Gastrocnemius medialis (tissue), 4 donors: ENCODE measurements at regions not wholly inside any gene's neighbourhood (a gene's known extent, or its start where the extent isn't known, plus 50 kb on each side); places are given as distances from the start of the nearest gene placed in this dataset.

ENCODE experiments used
- ATAC-seq, 2 donors: fragments of 150-250 bp; one replicate each; pipeline ENCODE4 v1.9.1; 2016
- DNase-seq, 2 donors: peaks; one replicate each; pipeline ENCODE4 v3.0.0-alpha.2; 2019
- H3K27ac ChIP-seq, 4 donors: fragments of 200-600 bp; sonication (generic); 1 replicate in 1 of 4; 2 replicates in 3 of 4; pipeline ENCODE4 v1.5.1; 2016 to 2018; ENCODE audit warnings: mild to moderate bottlenecking in 2 of 4, moderate library complexity in 1 of 4
- H3K27me3 ChIP-seq, 3 donors: fragments of 200-600 bp; sonication (generic) in 2 of 3; 1 replicate in 1 of 3; 2 replicates in 2 of 3; pipeline versions ENCODE4 v1.5.1 to v1.6.0; 2016 to 2019; ENCODE audit warnings: mild to moderate bottlenecking in 1 of 3, moderate library complexity in 1 of 3
- H3K36me3 ChIP-seq, 2 donors: fragments of 200-600 bp; sonication (generic) in 1 of 2; one replicate each; pipeline ENCODE4 v1.5.1; 2017 to 2018
- H3K4me1 ChIP-seq, 2 donors: fragments of 200-600 bp; sonication (generic) in 1 of 2; one replicate each; pipeline ENCODE4 v1.5.1; 2016 to 2017; ENCODE audit warnings: mild to moderate bottlenecking in 2 of 2
- H3K4me3 ChIP-seq, 4 donors: fragments of 200-600 bp; sonication (generic) in 3 of 4; 1 replicate in 1 of 4; 2 replicates in 3 of 4; pipeline ENCODE4 v1.5.1; 2016 to 2019; ENCODE audit warnings: mild to moderate bottlenecking in 2 of 4
- H3K9me3 ChIP-seq, 3 donors: fragments of 200-600 bp; sonication (generic) in 2 of 3; 1 replicate in 1 of 3; 2 replicates in 2 of 3; pipeline ENCODE4 v1.5.1; 2016 to 2019
- CTCF ChIP-seq, 5 experiments: fragments of 450-650 bp in 3 of 5; fragments of 200-600 bp in 2 of 5; sonication (generic) in 2 of 5; IDR thresholded peaks in 4 of 5; conservative IDR thresholded peaks in 1 of 5; 1 replicate in 4 of 5; 2 replicates in 1 of 5; pipeline ENCODE4 v1.5.1; 2016 to 2019; ENCODE audit warnings: antibody characterized with exemption in 5 of 5, mild to moderate bottlenecking in 3 of 5, moderate library complexity in 3 of 5
- POLR2A ChIP-seq, 2 donors: fragments of 450-650 bp; IDR thresholded peaks; one replicate each; pipeline ENCODE4 v1.6.1; 2017; ENCODE audit warnings: antibody characterized with exemption in 2 of 2, mild to moderate bottlenecking in 2 of 2, moderate library complexity in 2 of 2
- in situ Hi-C, 4 donors: fragments of 200-750 bp; cut with MboI; loops; one replicate each; pipeline versions ENCODE4 v1.15.0 to v1.8.0; 2017; ENCODE audit warnings: low sequenced_read_pairs in 4 of 4
- intact Hi-C: fragments of 100-400 bp; cut with DNase I; formaldehyde crosslinking; loops from one replicate; pipeline ENCODE4 v1.15.1; 2023; ENCODE audit warnings: low total_unique reads

- TF ChIP-seq CTCF (IDR thresholded peaks at IDR 0.05 in 4 of 5, conservative IDR thresholded peaks at IDR 0.05 in 1 of 5) (no peak), POLR2A (IDR thresholded peaks at IDR 0.05) (no peak)
- in situ Hi-C loops (no loop called here), intact Hi-C loops (no loop called here)
- DNase-seq (no peak), ATAC-seq (no peak)
- no peaks in the 10 kb centered on the region for H3K4me1 ChIP-seq
- no peak overlapping the region for H3K27ac ChIP-seq
- H3K9me3 ChIP-seq, result no peaks in the 10 kb centered on the region
- no peaks in the 10 kb centered on the region for H3K36me3 ChIP-seq
- no peaks in the 10 kb centered on the region for H3K27me3 ChIP-seq
- H3K4me3 ChIP-seq, result no peak overlapping the region
Measured at GRCh38 chr2:122194546-122194945, 439.1 kb downstream of the TSN start.

GRCh38 chr2:122203523-122203922 lies 448.1 kb downstream of the TSN start:
- H3K27ac ChIP-seq, result no peak overlapping the region
- ATAC-seq (no peak), DNase-seq (no peak)
- no peaks in the 10 kb centered on the region for H3K36me3 ChIP-seq
- no peaks in the 10 kb centered on the region for H3K9me3 ChIP-seq
- in situ Hi-C loops (no loop called here), intact Hi-C loops (no loop called here)
- no peaks in the 10 kb centered on the region for H3K27me3 ChIP-seq
- H3K4me3 ChIP-seq, result no peak overlapping the region
- H3K4me1 ChIP-seq, result no peaks in the 10 kb centered on the region
- TF ChIP-seq POLR2A (IDR thresholded peaks at IDR 0.05), result no peak
- TF ChIP-seq CTCF (IDR thresholded peaks at IDR 0.05 in 4 of 5, conservative IDR thresholded peaks at IDR 0.05 in 1 of 5), result no peak

- in situ Hi-C loops (no loop called here), intact Hi-C loops (no loop called here)
- Histone ChIP-seq H3K4me3 (no peak overlapping the region), H3K27ac (no peak overlapping the region), H3K36me3 (no peaks in the 10 kb centered on the region), H3K4me1 (no peaks in the 10 kb centered on the region), H3K27me3 (no peaks in the 10 kb centered on the region), H3K9me3 (no peaks in the 10 kb centered on the region)
- DNase-seq, result no peak
- no peak for TF ChIP-seq CTCF (IDR thresholded peaks at IDR 0.05 in 4 of 5, conservative IDR thresholded peaks at IDR 0.05 in 1 of 5)
- TF ChIP-seq POLR2A (IDR thresholded peaks at IDR 0.05), result no peak
- no peak for ATAC-seq
Measured at GRCh38 chr2:122205641-122206040, 450.2 kb downstream of the TSN start.

GRCh38 chr2:122206101-122206500 lies 450.6 kb downstream of the TSN start:
- DNase-seq, result no peak
- Histone ChIP-seq H3K27ac (no peak overlapping the region), H3K9me3 (no peaks in the 10 kb centered on the region), H3K4me1 (no peaks in the 10 kb centered on the region), H3K27me3 (no peaks in the 10 kb centered on the region), H3K4me3 (no peak overlapping the region), H3K36me3 (no peaks in the 10 kb centered on the region)
- no peak for ATAC-seq
- intact Hi-C loops (no loop called here), in situ Hi-C loops (no loop called here)
- TF ChIP-seq POLR2A (IDR thresholded peaks at IDR 0.05) (no peak), CTCF (IDR thresholded peaks at IDR 0.05 in 4 of 5, conservative IDR thresholded peaks at IDR 0.05 in 1 of 5) (no peak)

- Histone ChIP-seq H3K4me3 (no peak overlapping the region), H3K27ac (no peak overlapping the region), H3K4me1 (no peaks in the 10 kb centered on the region), H3K36me3 (no peaks in the 10 kb centered on the region), H3K9me3 (no peaks in the 10 kb centered on the region), H3K27me3 (no peaks in the 10 kb centered on the region)
- DNase-seq (no peak), ATAC-seq (no peak)
- in situ Hi-C loops, result no loop called here
- intact Hi-C loops, result no loop called here
- no peak for TF ChIP-seq POLR2A (IDR thresholded peaks at IDR 0.05)
- TF ChIP-seq CTCF (IDR thresholded peaks at IDR 0.05 in 4 of 5, conservative IDR thresholded peaks at IDR 0.05 in 1 of 5), result no peak
Measured at GRCh38 chr2:122209377-122209776, 453.9 kb downstream of the TSN start.
